ENCODE measurements at regions not wholly inside any gene's neighbourhood (a gene's known extent, or its start where the extent isn't known, plus 50 kb on each side); places are given as distances from the start of the nearest gene placed in this dataset.
"Not testable (repeated sequence)": the region's sequence is repeated elsewhere in the genome, so short reads cannot be mapped to it uniquely, and the experiment has no call there.

DNA sequence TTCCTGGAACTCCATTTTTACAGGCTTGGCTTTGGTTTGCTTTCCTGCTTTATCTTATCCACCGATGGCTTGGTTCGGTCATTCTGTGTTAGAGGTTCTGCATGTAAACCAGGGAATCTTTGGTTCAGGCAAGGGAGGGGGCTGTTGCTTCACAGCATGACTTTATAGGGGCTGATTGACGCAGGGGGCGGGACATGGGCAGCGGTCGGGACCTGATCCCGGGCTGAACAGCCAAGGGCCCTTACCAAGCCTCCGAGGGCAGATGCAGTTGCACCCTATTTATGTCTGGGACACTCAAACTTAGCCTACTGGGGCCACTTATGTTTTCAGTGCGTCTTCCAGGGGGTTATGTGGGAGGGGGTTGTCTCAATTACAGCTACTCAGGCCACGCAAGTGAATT, 312.4 kb downstream of the ZNF536 start:
- Histone ChIP-seq H3K36me3 (ENCODE audit: low read depth) (no peaks in the 10 kb centered on the region), H3K4me1 (ENCODE audit: low read depth) (no peaks in the 10 kb centered on the region), H3K9me3 (no peaks in the 10 kb centered on the region), H3K4me3 (no peak overlapping the region)
- intact Hi-C loops (cut with DNase I, micrococcal nuclease) = loop anchor here in 1 of 2 donors (10.0 kb wide), 1 partner anchor 1540 kb away; no protein-coding TSS in a partner anchor
- ATAC-seq (no peak), DNase-seq (no peak)
- TF ChIP-seq, protein P1, sequence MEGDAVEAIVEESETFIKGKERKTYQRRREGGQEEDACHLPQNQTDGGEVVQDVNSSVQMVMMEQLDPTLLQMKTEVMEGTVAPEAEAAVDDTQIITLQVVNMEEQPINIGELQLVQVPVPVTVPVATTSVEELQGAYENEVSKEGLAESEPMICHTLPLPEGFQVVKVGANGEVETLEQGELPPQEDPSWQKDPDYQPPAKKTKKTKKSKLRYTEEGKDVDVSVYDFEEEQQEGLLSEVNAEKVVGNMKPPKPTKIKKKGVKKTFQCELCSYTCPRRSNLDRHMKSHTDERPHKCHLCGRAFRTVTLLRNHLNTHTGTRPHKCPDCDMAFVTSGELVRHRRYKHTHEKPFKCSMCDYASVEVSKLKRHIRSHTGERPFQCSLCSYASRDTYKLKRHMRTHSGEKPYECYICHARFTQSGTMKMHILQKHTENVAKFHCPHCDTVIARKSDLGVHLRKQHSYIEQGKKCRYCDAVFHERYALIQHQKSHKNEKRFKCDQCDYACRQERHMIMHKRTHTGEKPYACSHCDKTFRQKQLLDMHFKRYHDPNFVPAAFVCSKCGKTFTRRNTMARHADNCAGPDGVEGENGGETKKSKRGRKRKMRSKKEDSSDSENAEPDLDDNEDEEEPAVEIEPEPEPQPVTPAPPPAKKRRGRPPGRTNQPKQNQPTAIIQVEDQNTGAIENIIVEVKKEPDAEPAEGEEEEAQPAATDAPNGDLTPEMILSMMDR (IDR thresholded peaks at IDR 0.05) = no peak

DNA sequence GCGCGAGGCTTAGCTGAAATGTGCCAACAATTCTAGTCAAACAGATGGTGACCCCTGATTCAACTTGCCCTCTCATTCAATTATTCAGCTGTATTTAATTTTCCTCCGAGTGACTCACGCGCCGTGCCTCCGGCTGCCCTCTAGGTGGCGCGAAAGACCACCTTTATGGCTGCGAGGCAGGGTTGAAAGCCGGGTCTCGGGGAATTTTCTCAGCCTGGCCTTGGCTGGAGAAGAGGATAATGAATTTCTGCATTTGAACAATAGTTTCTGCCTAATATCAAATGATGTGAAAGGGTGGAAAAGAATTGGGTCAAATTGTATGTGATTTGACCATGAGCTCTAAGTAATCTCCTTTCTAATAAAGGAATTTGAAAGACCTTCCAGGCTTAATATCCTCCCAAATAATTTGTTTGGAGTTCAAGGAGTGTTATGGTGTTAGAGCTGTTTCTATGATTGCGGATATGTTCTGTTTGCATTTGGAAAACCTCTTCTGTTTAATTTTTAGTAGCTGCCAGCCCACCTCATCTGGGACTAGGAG, 310.9 kb downstream of the ZNF536 start:
- Histone ChIP-seq H3K36me3 (ENCODE audit: low read depth) (no peaks in the 10 kb centered on the region), H3K4me1 (ENCODE audit: low read depth) (no peaks in the 10 kb centered on the region), H3K9me3 (no peaks in the 10 kb centered on the region), H3K4me3 (no peak overlapping the region)
- DNase-seq (peak in 2 of 3 donors; percentile 74 to 76), ATAC-seq (peak; percentile 77)
- intact Hi-C loops (cut with DNase I, micrococcal nuclease) = loop anchor here in 1 of 2 donors (10.0 kb wide), 1 partner anchor 1542 kb away; no protein-coding TSS in a partner anchor
- TF ChIP-seq, protein P1 (IDR thresholded peaks at IDR 0.05) = peak; percentile 73

DNA sequence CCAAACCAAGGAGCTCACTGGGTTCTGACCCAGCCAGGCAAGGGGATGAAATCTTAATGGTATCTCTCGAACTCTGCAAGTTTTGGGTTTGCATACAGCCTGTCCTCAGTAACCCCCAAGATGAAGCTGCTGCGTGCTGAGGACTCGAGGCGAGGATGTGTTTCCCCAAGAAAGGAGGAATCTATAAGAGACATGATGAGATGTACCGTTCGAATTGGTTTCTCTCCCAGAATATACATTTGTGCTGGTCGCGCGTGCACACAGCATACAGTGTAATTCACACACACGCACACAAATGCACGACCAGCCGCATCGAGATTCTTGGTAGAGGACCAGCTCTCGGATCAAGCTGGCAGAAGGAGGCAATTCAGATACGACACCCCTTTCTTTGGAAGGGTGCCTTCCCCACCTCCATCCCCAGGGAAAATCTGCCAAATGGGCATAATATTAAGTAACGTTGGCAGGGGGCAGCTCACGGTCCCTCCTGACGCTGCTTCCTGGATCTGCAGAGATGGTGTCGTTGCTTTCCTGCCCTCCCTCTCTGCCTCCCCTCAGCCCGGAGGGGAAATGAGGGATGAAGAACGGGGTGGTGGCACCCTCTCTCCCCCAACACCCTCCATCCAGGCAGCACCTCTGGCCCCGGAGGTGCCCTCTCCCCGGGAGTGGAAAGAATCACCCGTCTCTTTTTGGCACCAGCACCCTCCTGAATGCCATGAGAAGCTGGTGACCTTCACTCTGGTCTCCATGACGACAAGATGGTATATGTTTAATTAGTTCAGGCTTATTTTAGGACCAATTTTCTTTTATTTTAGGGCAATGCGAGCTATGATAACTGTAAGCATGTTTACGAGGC, 310.2 kb downstream of the ZNF536 start:
- ATAC-seq = no peak
- no peak for DNase-seq
- intact Hi-C loops (cut with DNase I, micrococcal nuclease) = loop anchor here in 1 of 2 donors (10.0 kb wide), 1 partner anchor 1542 kb away; no protein-coding TSS in a partner anchor
- no peaks in the 10 kb centered on the region for H3K9me3 ChIP-seq
- no peak overlapping the region for H3K4me3 ChIP-seq
- no peaks in the 10 kb centered on the region for H3K4me1 ChIP-seq (ENCODE audit: low read depth)
- TF ChIP-seq, protein P1 (IDR thresholded peaks at IDR 0.05) = no peak
- H3K36me3 ChIP-seq (ENCODE audit: low read depth) = no peaks in the 10 kb centered on the region

DNA sequence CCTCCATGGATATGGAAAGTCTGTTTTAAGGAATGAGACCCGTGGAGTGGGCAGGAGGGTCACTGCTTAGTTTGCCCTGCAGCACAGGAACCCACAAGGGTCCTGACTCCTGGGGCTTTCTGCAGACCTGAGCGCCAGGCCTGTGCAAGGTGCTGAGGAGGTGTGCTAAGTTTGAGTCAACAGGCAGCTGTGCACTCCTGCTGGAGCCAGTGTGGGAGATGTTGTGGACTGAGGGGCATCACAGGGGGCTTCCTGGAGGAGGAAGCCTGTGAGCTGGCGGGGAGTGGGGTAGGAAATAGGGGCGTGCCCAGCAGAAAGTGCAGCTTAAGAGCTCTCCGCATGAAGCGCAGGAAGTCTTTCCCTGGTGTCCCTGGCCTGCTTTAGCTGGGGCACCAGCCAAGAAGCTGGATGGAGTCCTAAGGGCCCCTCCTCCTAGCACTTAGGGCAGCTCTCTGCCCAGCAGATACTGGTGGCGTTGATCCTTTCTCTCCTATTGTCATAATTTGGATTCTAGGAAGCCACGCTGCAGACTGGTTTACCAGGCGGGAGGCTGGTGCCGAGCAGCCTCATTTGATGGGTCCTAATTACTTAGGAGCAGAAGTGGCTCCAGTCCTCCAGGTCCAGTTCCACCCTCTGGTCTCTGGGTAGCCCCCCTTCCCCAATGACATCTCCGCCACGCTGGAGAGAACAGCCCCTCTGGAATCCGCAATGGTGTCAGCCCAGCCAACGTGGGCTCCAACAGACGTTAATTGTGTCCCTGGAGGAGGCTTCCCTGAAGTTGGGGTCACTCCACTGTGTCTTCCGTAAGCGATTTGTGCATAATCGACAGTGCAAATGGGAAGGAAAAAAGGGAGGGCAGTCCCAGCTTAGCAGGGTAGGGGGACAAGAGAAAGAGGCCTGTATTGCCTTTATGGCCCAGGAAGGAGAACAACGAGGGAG, 309.2 kb downstream of the ZNF536 start:
- intact Hi-C loops (cut with DNase I, micrococcal nuclease) = loop anchor here in 1 of 2 donors (10.0 kb wide), 1 partner anchor 1543 kb away; no protein-coding TSS in a partner anchor
- DNase-seq (no peak), ATAC-seq (no peak)
- H3K4me3 ChIP-seq = no peak overlapping the region
- H3K36me3 ChIP-seq (ENCODE audit: low read depth) = no peaks in the 10 kb centered on the region
- TF ChIP-seq, protein P1 (IDR thresholded peaks at IDR 0.05) = no peak
- no peaks in the 10 kb centered on the region for H3K4me1 ChIP-seq (ENCODE audit: low read depth)
- no peaks in the 10 kb centered on the region for H3K9me3 ChIP-seq

DNA sequence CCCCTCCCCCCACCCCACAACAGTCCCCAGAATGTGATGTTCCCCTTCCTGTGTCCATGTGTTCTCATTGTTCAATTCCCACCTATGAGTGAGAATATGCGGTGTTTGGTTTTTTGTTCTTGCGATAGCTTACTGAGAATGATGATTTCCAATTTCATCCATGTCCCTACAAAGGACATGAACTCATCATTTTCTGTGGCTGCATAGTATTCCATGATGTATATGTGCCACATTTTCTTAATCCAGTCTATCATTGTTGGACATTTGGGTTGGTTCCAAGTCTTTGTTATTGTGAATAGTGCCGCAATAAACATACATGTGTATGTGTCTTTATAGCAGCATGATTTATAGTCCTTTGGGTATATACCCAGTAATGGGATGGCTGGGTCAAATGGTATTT, 308.2 kb downstream of the ZNF536 start:
- intact Hi-C loops (cut with DNase I, micrococcal nuclease) = loop anchor here in 1 of 2 donors (10.0 kb wide), 1 partner anchor 1544 kb away; no protein-coding TSS in a partner anchor
- not testable (repeated sequence) for DNase-seq; H3K4me1 ChIP-seq (ENCODE audit: low read depth); H3K4me3 ChIP-seq; H3K36me3 ChIP-seq (ENCODE audit: low read depth); ATAC-seq; H3K9me3 ChIP-seq
